CD4-positive, alpha-beta T cell treated with Interleukin-10 for 1 hour (primary cell): ENCODE measurements at regions not wholly inside any gene's neighbourhood (a gene's known extent, or its start where the extent isn't known, plus 50 kb on each side); places are given as distances from the start of the nearest gene placed in this dataset.

Source experiments
- DNase-seq: peaks from one replicate; pipeline ENCODE4 v3.0.0-alpha.2; 2020

- DNase-seq: no peak
Observed at GRCh38 chr6:164042212-164042611, 627.7 kb downstream of the QKI start.

- DNase-seq: no peak
Observed at GRCh38 chr6:164040994-164041393, 626.5 kb downstream of the QKI start.

GRCh38 chr6:164039954-164040375 lies 625.4 kb downstream of the QKI start:
- DNase-seq: peak; percentile 58

GRCh38 chr6:164037171-164037870 lies 622.8 kb downstream of the QKI start:
- no peak for DNase-seq

- DNase-seq: no peak
Observed at GRCh38 chr6:164035900-164036485, 621.5 kb downstream of the QKI start.

GRCh38 chr6:164034602-164035140 lies 620.2 kb downstream of the QKI start:
- no peak for DNase-seq

- no peak for DNase-seq
Observed at GRCh38 chr6:164025180-164025579, 610.7 kb downstream of the QKI start.

GRCh38 chr6:164023535-164023934 lies 609.0 kb downstream of the QKI start:
- no peak for DNase-seq

GRCh38 chr6:164022632-164023031 lies 608.1 kb downstream of the QKI start:
- no peak for DNase-seq

GRCh38 chr6:164021589-164022250 lies 607.2 kb downstream of the QKI start:
- DNase-seq: no peak

GRCh38 chr6:164020142-164020541 lies 605.6 kb downstream of the QKI start:
- no peak for DNase-seq

GRCh38 chr6:164018133-164018532 lies 603.6 kb downstream of the QKI start:
- DNase-seq: no peak

- no peak for DNase-seq
Observed at GRCh38 chr6:164016056-164016455, 601.5 kb downstream of the QKI start.

- DNase-seq: no peak
Observed at GRCh38 chr6:164015088-164015484, 600.6 kb downstream of the QKI start.

GRCh38 chr6:164014346-164015087 lies 600.0 kb downstream of the QKI start:
- no peak for DNase-seq

GRCh38 chr6:164013480-164014208 lies 599.1 kb downstream of the QKI start:
- DNase-seq: no peak

GRCh38 chr6:164011321-164011720 lies 596.8 kb downstream of the QKI start:
- DNase-seq: no peak

GRCh38 chr6:164010441-164011103 lies 596.1 kb downstream of the QKI start:
- DNase-seq: no peak

GRCh38 chr6:164008902-164009301 lies 594.4 kb downstream of the QKI start:
- DNase-seq: no peak

GRCh38 chr6:164007881-164008280 lies 593.4 kb downstream of the QKI start:
- DNase-seq: no peak

- DNase-seq: no peak
Observed at GRCh38 chr6:164006459-164006858, 591.9 kb downstream of the QKI start.
